Right renal pelvis (tissue), 4 donors: ENCODE measurements at regions not wholly inside any gene's neighbourhood (a gene's known extent, or its start where the extent isn't known, plus 50 kb on each side); places are given as distances from the start of the nearest gene placed in this dataset.
"Not testable (repeated sequence)": the region's sequence is repeated elsewhere in the genome, so short reads cannot be mapped to it uniquely, and the experiment has no call there.

ENCODE experiments used
- DNase-seq, 4 donors: peaks; one replicate each; pipeline ENCODE4 v3.0.0-alpha.2; 2013; ENCODE audit warnings: low read depth in 4 of 4, low spot score in 3 of 4, missing footprints in 1 of 4

- DNase-seq, result no peak
Observed at GRCh38 chr5:118311103-118311819, 677.1 kb downstream of the DTWD2 start.

GRCh38 chr5:118310401-118310800 is 677.9 kb downstream of the DTWD2 start:
- DNase-seq, result no peak

GRCh38 chr5:118303296-118303695 is 685.1 kb downstream of the DTWD2 start:
- DNase-seq, result no peak

- no peak for DNase-seq
Observed at GRCh38 chr5:118302786-118303185, 685.6 kb downstream of the DTWD2 start.

- DNase-seq, result no peak
Observed at GRCh38 chr5:118301696-118302095, 686.7 kb downstream of the DTWD2 start.

GRCh38 chr5:118295045-118295444 is 693.3 kb downstream of the DTWD2 start:
- DNase-seq, result no peak

GRCh38 chr5:118293378-118293777 is 695.0 kb downstream of the DTWD2 start:
- DNase-seq, result no peak

- no peak for DNase-seq
Observed at GRCh38 chr5:118290204-118290603, 698.1 kb downstream of the DTWD2 start.

- DNase-seq, result not testable (repeated sequence)
Observed at GRCh38 chr5:118284230-118284629, 704.1 kb downstream of the DTWD2 start.

GRCh38 chr5:118282480-118283038 is 705.8 kb downstream of the DTWD2 start:
- DNase-seq, result not testable (repeated sequence)

- DNase-seq, result no peak
Observed at GRCh38 chr5:118279540-118280294, 708.6 kb downstream of the DTWD2 start.

GRCh38 chr5:118270526-118270925 is 717.8 kb downstream of the DTWD2 start:
- no peak for DNase-seq

- DNase-seq, result no peak
Observed at GRCh38 chr5:118258223-118258622, 730.1 kb downstream of the DTWD2 start.

GRCh38 chr5:118257066-118257465 is 731.3 kb downstream of the DTWD2 start:
- DNase-seq, result no peak

GRCh38 chr5:118253225-118254061 is 734.9 kb downstream of the DTWD2 start:
- no peak for DNase-seq

GRCh38 chr5:118249386-118249785 is 739.0 kb downstream of the DTWD2 start:
- no peak for DNase-seq

- no peak for DNase-seq
Observed at GRCh38 chr5:118247458-118247857, 740.9 kb downstream of the DTWD2 start.

GRCh38 chr5:118243613-118244012 is 744.7 kb downstream of the DTWD2 start:
- DNase-seq, result no peak

GRCh38 chr5:118243068-118243467 is 745.3 kb downstream of the DTWD2 start:
- no peak for DNase-seq

GRCh38 chr5:118236108-118236849 is 752.1 kb downstream of the DTWD2 start:
- DNase-seq, result no peak
